Uterus (tissue), 3 donors: ENCODE measurements at regions not wholly inside any gene's neighbourhood (a gene's known extent, or its start where the extent isn't known, plus 50 kb on each side); places are given as distances from the start of the nearest gene placed in this dataset.

Experiments used
- DNase-seq, 2 donors: peaks; one replicate each; pipeline ENCODE4 v3.0.0-alpha.2; 2019 to 2020
- H3K27ac ChIP-seq, 2 donors: fragments of 200-600 bp; sonication (generic); 1 replicate in 1 of 2; 2 replicates in 1 of 2; pipeline ENCODE4 v1.5.1; 2016 to 2018
- H3K27me3 ChIP-seq, 2 donors: fragments of 200-600 bp; sonication (generic); one replicate each; pipeline ENCODE4 v1.5.1; 2018 to 2019; ENCODE audit warnings: control low read depth in 1 of 2
- H3K36me3 ChIP-seq, 2 donors: fragments of 200-600 bp; sonication (generic); one replicate each; pipeline ENCODE4 v1.5.1; 2019; ENCODE audit warnings: control low read depth in 1 of 2
- H3K4me1 ChIP-seq, 2 donors: fragments of 200-600 bp; sonication (generic); one replicate each; pipeline ENCODE4 v1.5.1; 2018 to 2019; ENCODE audit warnings: control low read depth in 1 of 2
- H3K4me3 ChIP-seq, 2 donors: fragments of 200-600 bp; sonication (generic); 1 replicate in 1 of 2; 2 replicates in 1 of 2; pipeline ENCODE4 v1.5.1; 2018 to 2019; ENCODE audit warnings: mild to moderate bottlenecking in 1 of 2
- H3K9me3 ChIP-seq, 2 donors: fragments of 200-600 bp; sonication (generic); one replicate each; pipeline ENCODE4 v1.5.1; 2019; ENCODE audit warnings: control low read depth in 1 of 2
- CTCF ChIP-seq, 4 experiments: fragments of 200-600 bp in 2 of 4; fragments of 450-650 bp in 2 of 4; sonication (generic) in 2 of 4; IDR thresholded peaks; one replicate each; pipeline ENCODE4 v1.5.1; 2016 to 2019; ENCODE audit warnings: antibody characterized with exemption in 4 of 4, mild to moderate bottlenecking in 2 of 4, moderate library complexity in 1 of 4
- POLR2A ChIP-seq, 2 donors: fragments of 450-650 bp; IDR thresholded peaks; one replicate each; pipeline ENCODE4 v1.6.1; 2016; ENCODE audit warnings: antibody characterized with exemption in 2 of 2, mild to moderate bottlenecking in 1 of 2, moderate library complexity in 1 of 2
- intact Hi-C: fragments of 100-400 bp; cut with DNase I; formaldehyde crosslinking; loops from one replicate; pipeline ENCODE4 v1.15.1; 2023; ENCODE audit warnings: low total_unique reads
- donor health status: DM: yes; HTN: yes; CAD: no.

GRCh38 chr12:42923156-42923555 is 333.6 kb upstream of the PRICKLE1 start:
- peaks cover 0 to 4% of the 10 kb centered on the region in 2 donors for H3K4me1 ChIP-seq
- peak overlapping the region in 1 of 2 donors; percentile 34 for H3K27ac ChIP-seq
- no peak overlapping the region for H3K4me3 ChIP-seq
- no peak for DNase-seq
- intact Hi-C loops, result no loop called here
- no peaks in the 10 kb centered on the region for H3K36me3 ChIP-seq
- no peaks in the 10 kb centered on the region for H3K27me3 ChIP-seq
- H3K9me3 ChIP-seq, result no peaks in the 10 kb centered on the region
- no peak for TF ChIP-seq CTCF (IDR thresholded peaks at IDR 0.05)
- no peak for TF ChIP-seq POLR2A (IDR thresholded peaks at IDR 0.05)

GRCh38 chr12:42922505-42922850 is 332.9 kb upstream of the PRICKLE1 start:
- H3K27me3 ChIP-seq, result no peaks in the 10 kb centered on the region
- H3K36me3 ChIP-seq, result no peaks in the 10 kb centered on the region
- no peak overlapping the region for H3K4me3 ChIP-seq
- no peak for DNase-seq
- peak overlapping the region in 1 of 2 donors; percentile 34 for H3K27ac ChIP-seq
- no peak for TF ChIP-seq CTCF (IDR thresholded peaks at IDR 0.05)
- TF ChIP-seq POLR2A (IDR thresholded peaks at IDR 0.05), result no peak
- H3K4me1 ChIP-seq, result peaks cover 0 to 4% of the 10 kb centered on the region in 2 donors
- intact Hi-C loops, result no loop called here
- H3K9me3 ChIP-seq, result no peaks in the 10 kb centered on the region

- DNase-seq, result no peak
- H3K4me1 ChIP-seq, result peaks cover 0 to 4% of the 10 kb centered on the region in 2 donors
- H3K36me3 ChIP-seq, result no peaks in the 10 kb centered on the region
- no peak overlapping the region for H3K4me3 ChIP-seq
- TF ChIP-seq CTCF (IDR thresholded peaks at IDR 0.05), result no peak
- no peak for TF ChIP-seq POLR2A (IDR thresholded peaks at IDR 0.05)
- H3K9me3 ChIP-seq, result no peaks in the 10 kb centered on the region
- peak overlapping the region in 1 of 2 donors; percentile 34 for H3K27ac ChIP-seq
- intact Hi-C loops, result no loop called here
- H3K27me3 ChIP-seq, result no peaks in the 10 kb centered on the region
Observed at GRCh38 chr12:42921741-42922504, 332.4 kb upstream of the PRICKLE1 start.

GRCh38 chr12:42919691-42920090 is 330.1 kb upstream of the PRICKLE1 start:
- intact Hi-C loops, result no loop called here
- H3K4me3 ChIP-seq, result no peak overlapping the region
- peaks cover 0 to 4% of the 10 kb centered on the region in 2 donors for H3K4me1 ChIP-seq
- no peak for TF ChIP-seq POLR2A (IDR thresholded peaks at IDR 0.05)
- no peak for TF ChIP-seq CTCF (IDR thresholded peaks at IDR 0.05)
- H3K9me3 ChIP-seq, result no peaks in the 10 kb centered on the region
- H3K27me3 ChIP-seq, result no peaks in the 10 kb centered on the region
- peak overlapping the region; percentile 3 to 20 for H3K27ac ChIP-seq
- no peak for DNase-seq
- H3K36me3 ChIP-seq, result no peaks in the 10 kb centered on the region

- TF ChIP-seq CTCF (IDR thresholded peaks at IDR 0.05) (no peak), POLR2A (IDR thresholded peaks at IDR 0.05) (no peak)
- no peaks in the 10 kb centered on the region for H3K27me3 ChIP-seq
- H3K4me1 ChIP-seq, result no peaks in the 10 kb centered on the region
- H3K4me3 ChIP-seq, result no peak overlapping the region
- intact Hi-C loops, result no loop called here
- H3K36me3 ChIP-seq, result no peaks in the 10 kb centered on the region
- peak in 1 of 2 donors; percentile 27 for DNase-seq
- peak overlapping the region; percentile 13 to 39 for H3K27ac ChIP-seq
- no peaks in the 10 kb centered on the region for H3K9me3 ChIP-seq
Observed at GRCh38 chr12:42918443-42918842, 328.9 kb upstream of the PRICKLE1 start.
